CD4-positive, CD25-positive, alpha-beta regulatory T cell (primary cell): ENCODE measurements at regions not wholly inside any gene's neighbourhood (a gene's known extent, or its start where the extent isn't known, plus 50 kb on each side); places are given as distances from the start of the nearest gene placed in this dataset.
"Not testable (repeated sequence)": the region's sequence is repeated elsewhere in the genome, so short reads cannot be mapped to it uniquely, and the experiment has no call there.

ENCODE experiments used
- ATAC-seq, 2 donors: fragments of 150-1000 bp; cut with Tn5 transposase; one replicate each; pipeline ENCODE4 v1.10.0; 2021; ENCODE audit warnings: low read depth in 2 of 2, moderate number of reproducible peaks in 2 of 2, moderate library complexity in 1 of 2
- DNase-seq, 3 donors: peaks; one replicate each; pipeline versions ENCODE4 v3.0.0 to v3.0.0-alpha.2; 2012 to 2022; ENCODE audit warnings: mixed read lengths in 1 of 3
- H3K27ac ChIP-seq: one replicate; pipeline ENCODE4 v1.7.0; 2013; ENCODE audit warnings: mild to moderate bottlenecking, low read length; ENCODE audit not compliant: insufficient read depth, poor library complexity, severe bottlenecking
- H3K27me3 ChIP-seq: one replicate; pipeline ENCODE4 v1.7.0; 2013; ENCODE audit warnings: low read length; ENCODE audit not compliant: control insufficient read depth, insufficient read depth
- H3K36me3 ChIP-seq: one replicate; pipeline ENCODE4 v1.7.0; 2013; ENCODE audit warnings: mild to moderate bottlenecking, low read length, moderate library complexity; ENCODE audit not compliant: control insufficient read depth, insufficient read depth
- H3K4me1 ChIP-seq: 2 replicates; pipeline ENCODE4 v1.7.0; 2013; ENCODE audit warnings: mild to moderate bottlenecking, low read length; ENCODE audit not compliant: insufficient read depth, control insufficient read depth, poor library complexity, severe bottlenecking
- H3K4me3 ChIP-seq: one replicate; pipeline ENCODE4 v1.7.0; 2013; ENCODE audit warnings: low read depth, mild to moderate bottlenecking, low read length, moderate library complexity
- H3K9me3 ChIP-seq, 2 experiments: 1 replicate in 1 of 2; 2 replicates in 1 of 2; pipeline ENCODE4 v1.7.0; 2013; ENCODE audit warnings: low read length in 2 of 2, mild to moderate bottlenecking in 1 of 2, moderate library complexity in 1 of 2; ENCODE audit not compliant: control insufficient read depth in 2 of 2
- H3K27ac Mint-ChIP-seq, 3 donors: one replicate each; pipeline ENCODE4 v1.8.0; 2020 to 2022; ENCODE audit warnings: mild to moderate bottlenecking in 3 of 3, mixed read lengths in 3 of 3, moderate library complexity in 2 of 3
- H3K27me3 Mint-ChIP-seq: one replicate; pipeline ENCODE4 v1.8.0; 2022; ENCODE audit warnings: mild to moderate bottlenecking, mixed read lengths
- H3K36me3 Mint-ChIP-seq: one replicate; pipeline ENCODE4 v1.8.0; 2020; ENCODE audit warnings: mixed read lengths
- H3K4me1 Mint-ChIP-seq, 4 donors: one replicate each; pipeline ENCODE4 v1.8.0; 2020 to 2022; ENCODE audit warnings: mixed read lengths in 4 of 4, mild to moderate bottlenecking in 1 of 4
- H3K4me3 Mint-ChIP-seq, 4 donors: one replicate each; pipeline ENCODE4 v1.8.0; 2020 to 2022; ENCODE audit warnings: mild to moderate bottlenecking in 4 of 4, mixed read lengths in 4 of 4, moderate library complexity in 3 of 4
- H3K9me3 Mint-ChIP-seq, 7 donors: one replicate each; pipeline ENCODE4 v1.8.0; 2020 to 2022; ENCODE audit warnings: mixed read lengths in 7 of 7, mild to moderate bottlenecking in 3 of 7, moderate library complexity in 2 of 7

- Histone ChIP-seq H3K27ac (no peak overlapping the region), H3K36me3 (no peaks in the 10 kb centered on the region), H3K4me1 (no peaks in the 10 kb centered on the region), H3K27me3 (peaks cover 5% of the 10 kb centered on the region), H3K9me3 (no peaks in the 10 kb centered on the region), H3K4me3 (no peak overlapping the region)
- no peaks in the 10 kb centered on the region for H3K9me3 Mint-ChIP-seq
- H3K27me3 Mint-ChIP-seq = peaks cover 16% of the 10 kb centered on the region
- no peak for DNase-seq
- no peaks in the 10 kb centered on the region for H3K4me1 Mint-ChIP-seq
- no peaks in the 10 kb centered on the region for H3K36me3 Mint-ChIP-seq
- ATAC-seq = no peak
- no peak overlapping the region for H3K4me3 Mint-ChIP-seq
- no peak overlapping the region for H3K27ac Mint-ChIP-seq
These were observed 498.7 kb downstream of the PREX1 start for GRCh38 chr20:48329031-48329615.

DNA sequence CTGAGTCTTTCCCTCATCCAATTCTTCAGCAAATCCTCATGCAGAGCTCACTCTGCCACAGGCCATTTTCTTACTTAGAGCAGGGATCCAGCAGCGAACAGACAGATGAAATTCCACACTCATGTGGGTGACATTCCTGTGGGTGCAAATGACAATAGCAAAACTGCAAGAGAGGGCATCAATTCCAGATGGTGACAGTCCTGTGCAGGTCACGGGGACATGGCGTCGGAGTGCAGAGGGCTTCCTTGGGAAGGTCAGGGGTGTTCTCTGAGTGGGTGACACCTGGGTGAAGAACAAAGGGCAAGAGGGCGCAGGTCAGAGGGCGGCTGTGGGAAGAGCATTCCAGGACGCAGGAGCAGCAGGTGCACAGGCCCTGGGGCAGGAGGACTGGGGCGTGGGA is 500.0 kb downstream of the PREX1 start:
- peaks cover 11% of the 10 kb centered on the region for H3K27me3 Mint-ChIP-seq
- not testable (repeated sequence) for H3K9me3 ChIP-seq, DNase-seq, H3K27ac Mint-ChIP-seq, H3K27me3 ChIP-seq, H3K4me3 Mint-ChIP-seq, H3K27ac ChIP-seq, H3K4me1 ChIP-seq, H3K36me3 Mint-ChIP-seq, H3K4me3 ChIP-seq, H3K4me1 Mint-ChIP-seq, H3K36me3 ChIP-seq, ATAC-seq, H3K9me3 Mint-ChIP-seq

- no peaks in the 10 kb centered on the region for H3K9me3 Mint-ChIP-seq
These were observed 500.9 kb downstream of the PREX1 start for GRCh38 chr20:48326868-48327267.

DNA sequence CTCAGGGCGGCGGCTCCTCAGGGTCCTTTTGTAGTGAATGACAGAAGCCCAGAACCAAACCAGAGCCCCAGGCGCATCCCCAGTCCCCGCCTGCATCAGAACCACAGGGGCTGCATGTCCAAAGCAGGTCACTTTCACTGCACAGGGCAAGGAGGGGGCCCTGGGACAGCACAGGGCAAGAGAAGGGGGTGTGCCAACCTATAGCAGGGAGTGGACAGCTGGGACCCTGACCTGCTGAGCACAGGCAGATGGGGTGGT is 501.4 kb downstream of the PREX1 start:
- Histone ChIP-seq H3K4me1 (no peaks in the 10 kb centered on the region), H3K36me3 (no peaks in the 10 kb centered on the region), H3K27ac (no peak overlapping the region), H3K4me3 (no peak overlapping the region), H3K27me3 (no peaks in the 10 kb centered on the region), H3K9me3 (no peaks in the 10 kb centered on the region)
- Mint-ChIP-seq H3K27ac (no peak overlapping the region), H3K27me3 (no peaks in the 10 kb centered on the region), H3K9me3 (no peaks in the 10 kb centered on the region), H3K36me3 (no peaks in the 10 kb centered on the region), H3K4me1 (no peaks in the 10 kb centered on the region), H3K4me3 (no peak overlapping the region)
- ATAC-seq (no peak), DNase-seq (no peak)

More at GRCh38 chr20:48326868-48327267, 500.9 kb downstream of the PREX1 start:
- ATAC-seq (no peak), DNase-seq (no peak)
- peaks cover 2% of the 10 kb centered on the region for H3K27me3 ChIP-seq
- H3K27ac ChIP-seq = no peak overlapping the region
- H3K4me1 ChIP-seq = no peaks in the 10 kb centered on the region
- no peaks in the 10 kb centered on the region for H3K4me1 Mint-ChIP-seq
- peaks cover 1% of the 10 kb centered on the region for H3K27me3 Mint-ChIP-seq
- no peaks in the 10 kb centered on the region for H3K9me3 ChIP-seq
- no peak overlapping the region for H3K4me3 Mint-ChIP-seq
- no peak overlapping the region for H3K4me3 ChIP-seq
- H3K36me3 Mint-ChIP-seq = no peaks in the 10 kb centered on the region
- no peak overlapping the region for H3K27ac Mint-ChIP-seq
- no peaks in the 10 kb centered on the region for H3K36me3 ChIP-seq

DNA sequence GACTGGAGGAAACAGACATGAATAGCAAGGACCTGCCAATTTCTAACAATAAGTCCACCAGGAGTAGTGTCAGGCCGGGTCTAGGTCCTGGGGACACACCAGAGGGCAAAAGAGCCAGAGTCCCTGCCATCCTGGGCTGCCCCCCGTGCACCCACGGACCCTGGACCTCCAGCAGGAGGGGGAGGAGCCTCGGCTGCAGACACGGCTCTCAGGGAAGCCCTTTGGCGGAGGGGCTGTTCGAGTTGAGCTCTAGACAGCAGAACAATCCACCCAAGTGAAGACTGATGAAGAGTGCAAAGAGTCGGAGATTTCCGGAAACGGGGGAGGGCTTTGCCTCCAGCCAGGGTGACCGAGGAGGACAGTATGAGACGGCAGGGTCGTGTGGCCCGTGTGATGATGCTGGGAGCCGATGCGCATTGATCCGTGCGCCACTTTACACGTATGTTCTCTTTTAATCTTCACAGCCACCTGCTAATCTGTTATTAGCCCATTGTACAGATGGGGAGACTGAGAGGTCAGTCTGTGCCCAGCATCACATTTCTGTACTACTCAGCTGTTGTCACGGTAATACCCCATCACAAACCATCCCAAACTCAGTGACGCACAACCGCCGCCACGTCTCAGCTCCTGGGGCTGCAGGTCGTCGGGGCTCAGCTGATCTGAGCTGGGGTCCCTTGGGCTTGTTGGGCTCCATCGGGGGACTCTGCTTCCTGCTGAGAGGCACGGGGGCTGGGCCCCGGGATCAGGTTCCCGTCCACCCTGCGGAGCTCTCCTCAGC is 502.0 kb downstream of the PREX1 start:
- Mint-ChIP-seq H3K4me3 (no peak overlapping the region), H3K27ac (no peak overlapping the region), H3K27me3 (no peaks in the 10 kb centered on the region), H3K36me3 (no peaks in the 10 kb centered on the region), H3K4me1 (no peaks in the 10 kb centered on the region), H3K9me3 (no peaks in the 10 kb centered on the region)
- DNase-seq = no peak
- Histone ChIP-seq H3K9me3 (no peaks in the 10 kb centered on the region), H3K27me3 (no peaks in the 10 kb centered on the region), H3K4me3 (no peak overlapping the region), H3K27ac (no peak overlapping the region), H3K4me1 (no peaks in the 10 kb centered on the region), H3K36me3 (no peaks in the 10 kb centered on the region)
- ATAC-seq = no peak

- H3K27ac ChIP-seq = no peak overlapping the region
- H3K36me3 Mint-ChIP-seq = no peaks in the 10 kb centered on the region
- H3K36me3 ChIP-seq = no peaks in the 10 kb centered on the region
- no peak for ATAC-seq
- no peaks in the 10 kb centered on the region for H3K9me3 Mint-ChIP-seq
- no peak overlapping the region for H3K4me3 Mint-ChIP-seq
- no peaks in the 10 kb centered on the region for H3K27me3 ChIP-seq
- H3K27ac Mint-ChIP-seq = no peak overlapping the region
- no peak overlapping the region for H3K4me3 ChIP-seq
- H3K27me3 Mint-ChIP-seq = peaks cover 6% of the 10 kb centered on the region
- no peak for DNase-seq
- no peaks in the 10 kb centered on the region for H3K4me1 Mint-ChIP-seq
- no peaks in the 10 kb centered on the region for H3K4me1 ChIP-seq
- H3K9me3 ChIP-seq = no peaks in the 10 kb centered on the region
These were observed 503.1 kb downstream of the PREX1 start for GRCh38 chr20:48324744-48325143.

DNA sequence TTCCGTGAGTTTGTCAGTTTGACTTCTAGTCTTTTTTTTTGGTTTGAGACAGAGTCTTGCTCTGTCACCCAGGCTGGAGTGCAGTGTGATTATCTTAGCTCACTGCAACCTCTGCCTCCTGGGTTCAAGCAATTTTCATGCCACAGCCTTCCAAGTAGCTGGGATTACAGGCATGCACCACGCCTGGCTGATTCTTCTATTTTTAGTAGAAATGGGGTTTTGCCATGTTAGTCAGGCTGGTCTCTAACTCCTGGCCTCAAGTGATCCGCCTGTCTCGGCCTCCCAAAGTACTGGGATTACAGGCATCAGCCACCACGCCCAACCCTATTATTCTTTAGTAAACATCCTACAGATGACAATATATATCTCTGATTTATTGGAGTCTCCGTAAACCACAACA is 506.5 kb downstream of the PREX1 start:
- no peaks in the 10 kb centered on the region for H3K9me3 ChIP-seq
- no peaks in the 10 kb centered on the region for H3K4me1 Mint-ChIP-seq
- H3K36me3 ChIP-seq = no peaks in the 10 kb centered on the region
- H3K4me3 ChIP-seq = no peak overlapping the region
- H3K9me3 Mint-ChIP-seq = no peaks in the 10 kb centered on the region
- DNase-seq (no peak), ATAC-seq (no peak)
- H3K27ac ChIP-seq = no peak overlapping the region
- H3K27me3 Mint-ChIP-seq = peaks cover 19% of the 10 kb centered on the region
- no peaks in the 10 kb centered on the region for H3K27me3 ChIP-seq
- no peak overlapping the region for H3K4me3 Mint-ChIP-seq
- H3K36me3 Mint-ChIP-seq = no peaks in the 10 kb centered on the region
- H3K27ac Mint-ChIP-seq = no peak overlapping the region
- no peaks in the 10 kb centered on the region for H3K4me1 ChIP-seq

DNA sequence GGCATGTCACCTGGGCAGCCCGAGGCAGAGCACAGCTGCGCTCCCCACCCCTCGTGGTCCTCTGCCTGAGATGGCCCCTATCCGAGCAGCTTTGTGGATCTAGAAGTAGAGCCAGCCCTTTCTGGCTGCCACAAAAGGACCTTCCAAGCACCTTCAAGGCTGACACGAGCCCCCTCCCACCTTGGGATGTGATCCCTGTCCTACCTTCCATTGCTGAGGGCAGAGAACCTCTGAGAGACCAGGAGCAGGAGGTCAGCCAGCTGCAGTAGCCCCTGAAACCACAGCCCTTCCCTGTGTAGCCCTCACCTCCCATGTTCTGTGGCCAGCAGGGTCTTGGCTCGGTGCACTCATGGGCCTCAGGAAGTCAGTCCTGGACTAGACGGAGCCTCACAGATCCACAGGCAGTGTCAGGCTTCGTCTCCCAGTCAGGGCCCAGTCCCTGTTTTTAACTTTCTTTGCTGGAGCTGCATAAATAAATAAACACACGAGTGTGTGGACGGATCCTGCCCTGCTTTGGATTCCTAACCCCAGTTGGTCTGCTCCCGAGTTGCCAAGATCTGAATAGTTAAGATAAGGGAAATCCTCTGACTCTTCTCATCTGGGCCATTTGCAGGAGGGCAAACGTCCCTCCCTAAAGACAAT is 507.7 kb downstream of the PREX1 start:
- Mint-ChIP-seq H3K27ac (no peak overlapping the region), H3K4me1 (no peaks in the 10 kb centered on the region), H3K4me3 (no peak overlapping the region), H3K9me3 (no peaks in the 10 kb centered on the region), H3K27me3 (peaks cover 21% of the 10 kb centered on the region), H3K36me3 (no peaks in the 10 kb centered on the region)
- H3K27ac ChIP-seq = no peak overlapping the region
- no peaks in the 10 kb centered on the region for H3K4me1 ChIP-seq
- no peaks in the 10 kb centered on the region for H3K36me3 ChIP-seq
- no peak overlapping the region for H3K4me3 ChIP-seq
- DNase-seq = no peak
- no peaks in the 10 kb centered on the region for H3K27me3 ChIP-seq
- H3K9me3 ChIP-seq = no peaks in the 10 kb centered on the region
- ATAC-seq = no peak
